CD14-positive monocyte (primary cell): ENCODE measurements at regions not wholly inside any gene's neighbourhood (a gene's known extent, or its start where the extent isn't known, plus 50 kb on each side); places are given as distances from the start of the nearest gene placed in this dataset.

Source experiments
- DNase-seq, 3 donors: peaks; one replicate each; pipeline ENCODE4 v3.0.0-alpha.2; 2011 to 2022
- H2AFZ ChIP-seq: 2 replicates; pipeline ENCODE4 v1.6.0; 2012; ENCODE audit warnings: mild to moderate bottlenecking, low read depth, low read length, inconsistent platforms; ENCODE audit not compliant: insufficient read depth, poor library complexity, severe bottlenecking
- H3K27ac ChIP-seq, 2 donors: 1 replicate in 1 of 2; 2 replicates in 1 of 2; pipeline ENCODE4 v1.5.1; 2012 to 2013; ENCODE audit warnings: low read length in 2 of 2, control low read depth in 1 of 2, inconsistent platforms in 1 of 2, low read depth in 1 of 2, mild to moderate bottlenecking in 1 of 2
- H3K27me3 ChIP-seq, 2 donors: one replicate each; pipeline versions ENCODE4 v1.6.0 to v1.6.1; 2011 to 2013; ENCODE audit warnings: low read length in 2 of 2; ENCODE audit not compliant: control insufficient read depth in 2 of 2, insufficient read depth in 2 of 2
- H3K36me3 ChIP-seq, 2 donors: replicated peaks in 1 of 2; 1 replicate in 1 of 2; 2 replicates in 1 of 2; pipeline versions ENCODE4 v1.5.1 to v1.6.1; 2012 to 2013; ENCODE audit warnings: low read length in 2 of 2, control low read depth in 1 of 2, inconsistent platforms in 1 of 2, mild to moderate bottlenecking in 1 of 2; ENCODE audit not compliant: insufficient read depth in 2 of 2, control insufficient read depth in 1 of 2
- H3K4me1 ChIP-seq, 2 donors: 1 replicate in 1 of 2; 2 replicates in 1 of 2; pipeline versions ENCODE4 v1.5.1 to v1.6.1; 2012 to 2013; ENCODE audit warnings: low read length in 2 of 2, control low read depth in 1 of 2, inconsistent platforms in 1 of 2, mild to moderate bottlenecking in 1 of 2, moderate library complexity in 1 of 2; ENCODE audit not compliant: insufficient read depth in 2 of 2, control insufficient read depth in 1 of 2
- H3K4me2 ChIP-seq: replicated peaks from 2 replicates; pipeline ENCODE3; 2012; ENCODE audit warnings: low read length, moderate library complexity, mild to moderate bottlenecking; ENCODE audit not compliant: poor library complexity, severe bottlenecking; ENCODE audit errors: extremely low read depth
- H3K4me3 ChIP-seq, 3 experiments: fragments of 200-600 bp in 1 of 3; sonication (generic) in 1 of 3; replicated peaks in 1 of 3; 1 replicate in 2 of 3; 2 replicates in 1 of 3; pipeline ENCODE4 v1.5.1; 2011 to 2013; ENCODE audit warnings: low read length in 3 of 3, mild to moderate bottlenecking in 3 of 3, control low read depth in 2 of 3, low read depth in 2 of 3, inconsistent platforms in 1 of 3, moderate library complexity in 1 of 3
- H3K79me2 ChIP-seq: 2 replicates; pipeline ENCODE4 v1.6.0; 2012; ENCODE audit warnings: mild to moderate bottlenecking, control low read depth, inconsistent platforms, low read length, moderate library complexity; ENCODE audit not compliant: insufficient read depth
- H3K9ac ChIP-seq: 2 replicates; pipeline ENCODE4 v1.6.0; 2017; ENCODE audit warnings: low read length, mild to moderate bottlenecking; ENCODE audit not compliant: insufficient read depth, poor library complexity, severe bottlenecking
- H3K9me3 ChIP-seq, 2 donors: replicated peaks in 1 of 2; 1 replicate in 1 of 2; 2 replicates in 1 of 2; pipeline versions ENCODE4 v1.5.1 to v1.6.1; 2012 to 2013; ENCODE audit warnings: low read length in 2 of 2, control low read depth in 1 of 2; ENCODE audit not compliant: control insufficient read depth in 1 of 2, insufficient read depth in 1 of 2
- H4K20me1 ChIP-seq: 2 replicates; pipeline ENCODE4 v1.6.0; 2012; ENCODE audit warnings: mild to moderate bottlenecking, low read length, control low read depth, moderate library complexity; ENCODE audit not compliant: insufficient read depth
- H3K27ac Mint-ChIP-seq, 7 donors: one replicate each; pipeline ENCODE4 v1.8.0; 2020; ENCODE audit warnings: mild to moderate bottlenecking in 7 of 7, mixed read lengths in 7 of 7, moderate library complexity in 6 of 7, inconsistent platforms in 2 of 7
- H3K27me3 Mint-ChIP-seq, 3 donors: one replicate each; pipeline ENCODE4 v1.8.0; 2021 to 2022; ENCODE audit warnings: low read depth in 3 of 3, mild to moderate bottlenecking in 3 of 3, mixed read lengths in 3 of 3, moderate library complexity in 3 of 3, inconsistent platforms in 1 of 3
- H3K36me3 Mint-ChIP-seq, 2 donors: one replicate each; pipeline ENCODE4 v1.8.0; 2020; ENCODE audit warnings: mixed read lengths in 2 of 2, inconsistent platforms in 1 of 2, mild to moderate bottlenecking in 1 of 2
- H3K4me1 Mint-ChIP-seq: one replicate; pipeline ENCODE4 v1.8.0; 2020; ENCODE audit warnings: mild to moderate bottlenecking, mixed read lengths
- H3K4me3 Mint-ChIP-seq, 2 donors: one replicate each; pipeline ENCODE4 v1.8.0; 2020; ENCODE audit warnings: mild to moderate bottlenecking in 2 of 2, mixed read lengths in 2 of 2, moderate library complexity in 1 of 2
- H3K9me3 Mint-ChIP-seq, 7 donors: one replicate each; pipeline ENCODE4 v1.8.0; 2020 to 2022; ENCODE audit warnings: mixed read lengths in 7 of 7, mild to moderate bottlenecking in 6 of 7, moderate library complexity in 6 of 7, inconsistent platforms in 2 of 7
- CTCF ChIP-seq: fragments of 200-600 bp; IDR thresholded peaks from one replicate; pipeline ENCODE4 v1.8.0; 2022; ENCODE audit warnings: antibody characterized with exemption, mild to moderate bottlenecking
- WGBS: methylation state at CpG from one replicate; pipeline ENCODE4 v1.1.5; 2013; ENCODE audit warnings: missing lambda C conversion rate; ENCODE audit not compliant: insufficient coverage; 5-methylcytosine and 5-hydroxymethylcytosine counted together
- intact Hi-C, 2 donors: fragments of 100-400 bp; cut with micrococcal nuclease; formaldehyde crosslinking; loops; one replicate each; pipeline versions ENCODE4 v1.15.0 to v1.15.1; 2023

GRCh38 chr17:31741371-31741770, 117.7 kb downstream of the COPRS start:
- Mint-ChIP-seq H3K27me3 (peaks cover 2 to 9% (median 5%) of the 10 kb centered on the region in 3 donors), H3K27ac (no peak overlapping the region), H3K36me3 (no peaks in the 10 kb centered on the region), H3K4me3 (no peak overlapping the region), H3K9me3 (peaks cover 0 to 2% (median 0%) of the 10 kb centered on the region in 7 donors), H3K4me1 (no peaks in the 10 kb centered on the region)
- Histone ChIP-seq H3K4me1 (no peaks in the 10 kb centered on the region), H3K36me3 (no peaks in the 10 kb centered on the region), H4K20me1 (no peaks in the 10 kb centered on the region), H2AFZ (no peak overlapping the region), H3K4me2 (no peak overlapping the region), H3K9ac (no peak overlapping the region), H3K4me3 (no peak overlapping the region), H3K79me2 (no peaks in the 10 kb centered on the region), H3K9me3 (no peaks in the 10 kb centered on the region), H3K27me3 (no peaks in the 10 kb centered on the region), H3K27ac (no peak overlapping the region)
- intact Hi-C loops, result no loop called here
- WGBS, result no CpG with 5 or more reads among the region's 3 CpGs
- TF ChIP-seq CTCF, result no peak
- DNase-seq, result no peak

GRCh38 chr17:31740611-31741082, 118.4 kb downstream of the COPRS start:
- 87% methylated on average over 2 of the region's 4 CpGs for WGBS
- Histone ChIP-seq H3K4me3 (no peak overlapping the region), H3K4me2 (no peak overlapping the region), H3K9me3 (no peaks in the 10 kb centered on the region), H3K4me1 (no peaks in the 10 kb centered on the region), H3K9ac (no peak overlapping the region), H3K79me2 (no peaks in the 10 kb centered on the region), H4K20me1 (no peaks in the 10 kb centered on the region), H3K36me3 (no peaks in the 10 kb centered on the region), H3K27me3 (no peaks in the 10 kb centered on the region), H3K27ac (no peak overlapping the region), H2AFZ (no peak overlapping the region)
- Mint-ChIP-seq H3K4me1 (no peaks in the 10 kb centered on the region), H3K4me3 (no peak overlapping the region), H3K27me3 (peaks cover 2 to 9% (median 4%) of the 10 kb centered on the region in 3 donors), H3K9me3 (peaks cover 0 to 2% (median 0%) of the 10 kb centered on the region in 7 donors), H3K27ac (peak overlapping the region in 2 of 7 donors; percentile 5 to 43), H3K36me3 (no peaks in the 10 kb centered on the region)
- intact Hi-C loops, result no loop called here
- DNase-seq, result no peak
- TF ChIP-seq CTCF, result no peak
